GM23248 (cell line): ENCODE measurements at regions not wholly inside any gene's neighbourhood (a gene's known extent, or its start where the extent isn't known, plus 50 kb on each side); places are given as distances from the start of the nearest gene placed in this dataset.

Experiments
- DNase-seq: peaks from one replicate; pipeline ENCODE4 v3.0.0-alpha.2; 2015
- H2AFZ ChIP-seq: fragments of 200-600 bp; sonication (generic); 2 replicates; pipeline ENCODE4 v1.6.1; 2016; ENCODE audit warnings: antibody characterized with exemption
- H3F3A ChIP-seq: fragments of 200-600 bp; sonication (generic); 2 replicates; pipeline ENCODE4 v1.6.1; 2016; ENCODE audit warnings: mild to moderate bottlenecking, antibody characterized with exemption, mixed run types; ENCODE audit not compliant: insufficient read depth
- H3K27ac ChIP-seq: fragments of 200-600 bp; sonication (generic); 2 replicates; pipeline ENCODE4 v1.5.1; 2016; ENCODE audit warnings: mild to moderate bottlenecking
- H3K27me3 ChIP-seq: fragments of 200-600 bp; sonication (generic); replicated peaks from 2 replicates; pipeline ENCODE4 v1.6.1; 2016; ENCODE audit warnings: mild to moderate bottlenecking; ENCODE audit not compliant: insufficient read depth
- H3K36me3 ChIP-seq: fragments of 200-600 bp; sonication (generic); 2 replicates; pipeline ENCODE4 v1.6.1; 2016; ENCODE audit warnings: low read depth, mild to moderate bottlenecking
- H3K4me1 ChIP-seq: fragments of 200-600 bp; sonication (generic); 2 replicates; pipeline ENCODE4 v1.6.1; 2016; ENCODE audit warnings: mild to moderate bottlenecking; ENCODE audit not compliant: insufficient read depth
- H3K4me2 ChIP-seq: fragments of 200-600 bp; sonication (generic); one replicate; pipeline ENCODE4 v1.6.1; 2016; ENCODE audit warnings: mild to moderate bottlenecking; ENCODE audit not compliant: unreplicated experiment
- H3K4me3 ChIP-seq: fragments of 200-600 bp; sonication (generic); 2 replicates; pipeline ENCODE4 v1.5.1; 2016; ENCODE audit warnings: mild to moderate bottlenecking
- H3K79me2 ChIP-seq: fragments of 200-600 bp; sonication (generic); 2 replicates; pipeline ENCODE4 v1.6.1; 2016; ENCODE audit warnings: mild to moderate bottlenecking; ENCODE audit not compliant: insufficient read depth
- H3K9ac ChIP-seq: fragments of 200-600 bp; sonication (generic); 2 replicates; pipeline ENCODE4 v1.6.1; 2016; ENCODE audit warnings: mild to moderate bottlenecking
- H3K9me2 ChIP-seq: fragments of 200-600 bp; sonication (generic); 2 replicates; pipeline ENCODE4 v1.6.1; 2016; ENCODE audit warnings: mixed run types, mild to moderate bottlenecking, moderate library complexity; ENCODE audit not compliant: insufficient read depth
- H3K9me3 ChIP-seq: fragments of 200-600 bp; sonication (generic); one replicate; pipeline ENCODE4 v1.6.1; 2017; ENCODE audit warnings: low read depth
- H4K20me1 ChIP-seq: fragments of 200-600 bp; sonication (generic); 2 replicates; pipeline ENCODE4 v1.6.0; 2016; ENCODE audit not compliant: insufficient read depth
- EZH2 ChIP-seq: fragments of 200-600 bp; sonication (generic); IDR thresholded peaks from 2 replicates; pipeline ENCODE4 v1.6.1; 2018; ENCODE audit warnings: antibody characterized with exemption, mild to moderate bottlenecking; ENCODE audit not compliant: insufficient read depth, poor library complexity, severe bottlenecking
- EZH2phosphoT487 ChIP-seq: fragments of 200-600 bp; sonication (generic); IDR thresholded peaks from 2 replicates; pipeline ENCODE4 v1.6.1; 2018; ENCODE audit warnings: antibody characterized with exemption, moderate library complexity, mild to moderate bottlenecking, low read depth; ENCODE audit not compliant: insufficient read depth
- whole genome bisulfite sequencing, 2 experiments: methylation state at CpG; one replicate each; pipeline ENCODE4 v1.1.6; 2015 to 2017; ENCODE audit warnings: low lambda C conversion rate in 2 of 2, low coverage in 1 of 2; ENCODE audit errors: missing lambda C conversion rate in 2 of 2; 5-methylcytosine and 5-hydroxymethylcytosine counted together
- in situ Hi-C: fragments of 300-500 bp; cut with MboI; formaldehyde crosslinking; loops from 2 replicates; pipeline ENCODE4 v1.15.0; 2020

- in situ Hi-C loops, result no loop called here
- TF ChIP-seq EZH2phosphoT487 (no peak), EZH2 (no peak)
- no peaks in the 10 kb centered on the region for H3K9me2 ChIP-seq
- H3K9me3 ChIP-seq, result no peaks in the 10 kb centered on the region
- no peak overlapping the region for H3K4me2 ChIP-seq
- no peak overlapping the region for H3K9ac ChIP-seq
- H3K4me1 ChIP-seq, result no peaks in the 10 kb centered on the region
- H3K27ac ChIP-seq, result no peak overlapping the region
- H4K20me1 ChIP-seq, result no peaks in the 10 kb centered on the region
- 20 to 30% methylated on average over 10 of the region's 10 CpGs for WGBS, 2 experiments
- H3K36me3 ChIP-seq, result no peaks in the 10 kb centered on the region
- H3K4me3 ChIP-seq, result no peak overlapping the region
- H3K79me2 ChIP-seq, result no peaks in the 10 kb centered on the region
- DNase-seq, result no peak
- no peaks in the 10 kb centered on the region for H3K27me3 ChIP-seq
- H3F3A ChIP-seq, result no peaks in the 10 kb centered on the region
- H2AFZ ChIP-seq, result no peak overlapping the region
Measured at GRCh38 chr17:5877948-5878347, 192.2 kb upstream of the WSCD1 start.

GRCh38 chr17:5881849-5882248, 188.3 kb upstream of the WSCD1 start:
- H3K79me2 ChIP-seq, result no peaks in the 10 kb centered on the region
- DNase-seq, result no peak
- H3K9me3 ChIP-seq, result no peaks in the 10 kb centered on the region
- no peak overlapping the region for H3K9ac ChIP-seq
- H3K27ac ChIP-seq, result no peak overlapping the region
- H2AFZ ChIP-seq, result no peak overlapping the region
- H3K4me2 ChIP-seq, result no peak overlapping the region
- no peaks in the 10 kb centered on the region for H3K4me1 ChIP-seq
- H3K36me3 ChIP-seq, result no peaks in the 10 kb centered on the region
- TF ChIP-seq EZH2phosphoT487, result no peak
- no peak for TF ChIP-seq EZH2
- no peaks in the 10 kb centered on the region for H4K20me1 ChIP-seq
- 50 to 54% methylated on average over 6 of the region's 6 CpGs for WGBS, 2 experiments
- H3F3A ChIP-seq, result no peaks in the 10 kb centered on the region
- H3K27me3 ChIP-seq, result no peaks in the 10 kb centered on the region
- H3K9me2 ChIP-seq, result no peaks in the 10 kb centered on the region
- in situ Hi-C loops, result no loop called here
- no peak overlapping the region for H3K4me3 ChIP-seq

- Histone ChIP-seq H2AFZ (no peak overlapping the region), H3K36me3 (no peaks in the 10 kb centered on the region), H3K9ac (no peak overlapping the region), H3K27me3 (no peaks in the 10 kb centered on the region), H3K4me3 (no peak overlapping the region), H3K9me2 (no peaks in the 10 kb centered on the region), H3F3A (no peaks in the 10 kb centered on the region), H4K20me1 (no peaks in the 10 kb centered on the region), H3K4me1 (no peaks in the 10 kb centered on the region), H3K4me2 (no peak overlapping the region), H3K79me2 (no peaks in the 10 kb centered on the region), H3K9me3 (no peaks in the 10 kb centered on the region), H3K27ac (no peak overlapping the region)
- in situ Hi-C loops, result no loop called here
- DNase-seq, result no peak
- 28 to 31% methylated on average over 11 to 13 of the region's 13 CpGs for WGBS, 2 experiments
- no peak for TF ChIP-seq EZH2
- no peak for TF ChIP-seq EZH2phosphoT487
Measured at GRCh38 chr17:5883775-5884665, 186.2 kb upstream of the WSCD1 start.

GRCh38 chr17:5885336-5885735, 184.8 kb upstream of the WSCD1 start:
- DNase-seq, result no peak

More at GRCh38 chr17:5885336-5885735, 184.8 kb upstream of the WSCD1 start:
- H3K9me2 ChIP-seq, result no peaks in the 10 kb centered on the region
- H4K20me1 ChIP-seq, result no peaks in the 10 kb centered on the region
- in situ Hi-C loops, result no loop called here
- no peaks in the 10 kb centered on the region for H3K36me3 ChIP-seq
- TF ChIP-seq EZH2 (no peak), EZH2phosphoT487 (no peak)
- H3K4me2 ChIP-seq, result no peak overlapping the region
- 25 to 33% methylated on average over 4 of the region's 4 CpGs for WGBS, 2 experiments
- no peaks in the 10 kb centered on the region for H3K4me1 ChIP-seq
- H3K79me2 ChIP-seq, result no peaks in the 10 kb centered on the region
- H3F3A ChIP-seq, result no peaks in the 10 kb centered on the region
- no peak overlapping the region for H3K4me3 ChIP-seq
- no peak overlapping the region for H3K9ac ChIP-seq
- no peak overlapping the region for H3K27ac ChIP-seq
- no peaks in the 10 kb centered on the region for H3K27me3 ChIP-seq
- H3K9me3 ChIP-seq, result no peaks in the 10 kb centered on the region
- H2AFZ ChIP-seq, result no peak overlapping the region
